Stomach (tissue), 4 donors: ENCODE measurements at regions not wholly inside any gene's neighbourhood (a gene's known extent, or its start where the extent isn't known, plus 50 kb on each side); places are given as distances from the start of the nearest gene placed in this dataset.

Source experiments
- EP300 ChIP-seq: sonication (generic); formaldehyde crosslinking; IDR thresholded peaks from one replicate; pipeline ENCODE4 v1.6.1; 2017; ENCODE audit warnings: antibody characterized with exemption
- POLR2A ChIP-seq, 4 donors: fragments of 450-650 bp; IDR thresholded peaks; one replicate each; pipeline ENCODE4 v1.6.1; 2016; ENCODE audit warnings: antibody characterized with exemption in 4 of 4, control low read depth in 2 of 4, mild to moderate bottlenecking in 1 of 4, moderate library complexity in 1 of 4
- POLR2AphosphoS5 ChIP-seq, 3 donors: sonication (generic); formaldehyde crosslinking; IDR thresholded peaks; one replicate each; pipeline ENCODE4 v1.6.1; 2016; ENCODE audit warnings: antibody characterized with exemption in 3 of 3
- TF ChIP-seq, protein P1 (sequence below), 7 experiments: fragments of 450-650 bp in 4 of 7; fragments of 200-600 bp in 3 of 7; sonication (generic) in 3 of 7; IDR thresholded peaks; one replicate each; pipeline ENCODE4 v1.5.1; 2016 to 2019; ENCODE audit warnings: antibody characterized with exemption in 7 of 7, control low read depth in 2 of 7, mild to moderate bottlenecking in 1 of 7

DNA sequence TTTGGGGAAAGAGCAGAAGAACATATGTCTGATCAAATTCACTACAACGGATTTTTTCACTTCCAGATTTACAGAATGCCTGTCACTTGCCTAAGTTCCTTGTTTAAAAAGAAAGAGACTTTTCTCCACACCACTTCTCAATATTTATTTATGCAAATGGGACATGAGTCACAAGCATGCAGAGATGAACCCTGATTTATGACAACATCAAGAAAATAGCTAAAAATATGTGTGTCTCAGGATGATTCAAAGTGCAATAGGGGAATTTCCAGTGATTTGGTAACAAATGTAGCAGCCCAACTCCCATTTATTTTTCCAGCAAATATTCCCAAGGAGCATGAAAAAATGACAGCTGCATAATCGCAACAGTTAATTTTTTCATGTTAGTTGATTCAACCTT is 180.4 kb upstream of the FAT1 start:
- TF ChIP-seq, protein P1, sequence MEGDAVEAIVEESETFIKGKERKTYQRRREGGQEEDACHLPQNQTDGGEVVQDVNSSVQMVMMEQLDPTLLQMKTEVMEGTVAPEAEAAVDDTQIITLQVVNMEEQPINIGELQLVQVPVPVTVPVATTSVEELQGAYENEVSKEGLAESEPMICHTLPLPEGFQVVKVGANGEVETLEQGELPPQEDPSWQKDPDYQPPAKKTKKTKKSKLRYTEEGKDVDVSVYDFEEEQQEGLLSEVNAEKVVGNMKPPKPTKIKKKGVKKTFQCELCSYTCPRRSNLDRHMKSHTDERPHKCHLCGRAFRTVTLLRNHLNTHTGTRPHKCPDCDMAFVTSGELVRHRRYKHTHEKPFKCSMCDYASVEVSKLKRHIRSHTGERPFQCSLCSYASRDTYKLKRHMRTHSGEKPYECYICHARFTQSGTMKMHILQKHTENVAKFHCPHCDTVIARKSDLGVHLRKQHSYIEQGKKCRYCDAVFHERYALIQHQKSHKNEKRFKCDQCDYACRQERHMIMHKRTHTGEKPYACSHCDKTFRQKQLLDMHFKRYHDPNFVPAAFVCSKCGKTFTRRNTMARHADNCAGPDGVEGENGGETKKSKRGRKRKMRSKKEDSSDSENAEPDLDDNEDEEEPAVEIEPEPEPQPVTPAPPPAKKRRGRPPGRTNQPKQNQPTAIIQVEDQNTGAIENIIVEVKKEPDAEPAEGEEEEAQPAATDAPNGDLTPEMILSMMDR (IDR thresholded peaks at IDR 0.05) = no peak
- TF ChIP-seq POLR2A (IDR thresholded peaks at IDR 0.05) (no peak), EP300 (no peak), POLR2AphosphoS5 (IDR thresholded peaks at IDR 0.05) (no peak)
